B cell (primary cell): ENCODE measurements at regions not wholly inside any gene's neighbourhood (a gene's known extent, or its start where the extent isn't known, plus 50 kb on each side); places are given as distances from the start of the nearest gene placed in this dataset.

ENCODE experiments used
- ATAC-seq: fragments of 200-7000 bp; cut with Tn5 transposase; one replicate; pipeline ENCODE4 v1.10.0; 2021; ENCODE audit warnings: low read depth, mild to moderate bottlenecking, moderate number of reproducible peaks, moderate library complexity
- CTCF ChIA-PET: fragments of 350-600 bp; sonication (Branson Sonifier 250); formaldehyde crosslinking; loops from one replicate; lab custom pipeline; 2021; ENCODE audit warnings: antibody characterized with exemption, inconsistent platforms; lab: Charles Lee
- POLR2A ChIA-PET: fragments of 350-600 bp; sonication (Branson Sonifier 250); formaldehyde crosslinking; loops from one replicate; lab custom pipeline; 2021; ENCODE audit warnings: antibody characterized with exemption; lab: Charles Lee
- DNase-seq: peaks from one replicate; pipeline ENCODE4 v3.0.0; 2013
- H2AFZ ChIP-seq: 2 replicates; pipeline ENCODE4 v1.6.1; 2012; ENCODE audit warnings: mild to moderate bottlenecking, low read depth, low read length; ENCODE audit not compliant: insufficient read depth, poor library complexity, severe bottlenecking
- H3K27ac ChIP-seq, 2 donors: 1 replicate in 1 of 2; 2 replicates in 1 of 2; pipeline ENCODE4 v1.5.1; 2012 to 2013; ENCODE audit warnings: low read length in 2 of 2, mild to moderate bottlenecking in 2 of 2, moderate library complexity in 1 of 2
- H3K27me3 ChIP-seq, 4 experiments: fragments of 200-600 bp in 1 of 4; sonication (generic) in 1 of 4; replicated peaks in 1 of 4; 1 replicate in 2 of 4; 2 replicates in 2 of 4; pipeline versions ENCODE4 v1.6.1 to v1.7.0; 2013 to 2016; ENCODE audit warnings: low read length in 3 of 4, mild to moderate bottlenecking in 2 of 4, mixed read lengths in 1 of 4, moderate library complexity in 1 of 4; ENCODE audit not compliant: insufficient read depth in 4 of 4, control insufficient read depth in 3 of 4; ENCODE audit errors: control extremely low read depth in 1 of 4
- H3K36me3 ChIP-seq, 2 experiments: replicated peaks in 1 of 2; 1 replicate in 1 of 2; 2 replicates in 1 of 2; pipeline versions ENCODE4 v1.6.1 to v1.7.1; 2013; ENCODE audit warnings: low read length in 1 of 2; ENCODE audit not compliant: insufficient read depth in 2 of 2, control insufficient read depth in 1 of 2; ENCODE audit errors: control extremely low read depth in 1 of 2, extremely low read depth in 1 of 2
- H3K4me1 ChIP-seq, 2 donors: fragments of 200-600 bp in 1 of 2; sonication (generic) in 1 of 2; 1 replicate in 1 of 2; 2 replicates in 1 of 2; pipeline versions ENCODE4 v1.5.1 to v1.6.1; 2013 to 2017; ENCODE audit warnings: low read length in 2 of 2; ENCODE audit not compliant: control insufficient read depth in 2 of 2, insufficient read depth in 2 of 2
- H3K4me2 ChIP-seq: replicated peaks from 2 replicates; pipeline ENCODE3; 2012; ENCODE audit warnings: mild to moderate bottlenecking, low read depth, low read length; ENCODE audit not compliant: poor library complexity, severe bottlenecking
- H3K4me3 ChIP-seq, 5 experiments: fragments of 200-600 bp in 1 of 5; sonication (generic) in 1 of 5; 1 replicate in 3 of 5; 2 replicates in 2 of 5; pipeline versions ENCODE4 v1.5.1 to v1.7.0; 2011 to 2016; ENCODE audit warnings: low read length in 4 of 5, mild to moderate bottlenecking in 4 of 5, low read depth in 2 of 5, control low read depth in 1 of 5, moderate library complexity in 1 of 5; ENCODE audit not compliant: insufficient read depth in 1 of 5; ENCODE audit errors: control extremely low read depth in 1 of 5, extremely low read depth in 1 of 5
- H3K79me2 ChIP-seq: fragments of 200-600 bp; sonication (generic); one replicate; pipeline ENCODE4 v1.6.0; 2016; ENCODE audit warnings: low read length; ENCODE audit not compliant: control insufficient read depth, insufficient read depth
- H3K9ac ChIP-seq: fragments of 200-600 bp; sonication (generic); 2 replicates; pipeline ENCODE4 v1.6.1; 2017; ENCODE audit warnings: mild to moderate bottlenecking, low read length, moderate library complexity
- H3K9me3 ChIP-seq, 3 donors: one replicate each; pipeline versions ENCODE4 v1.6.1 to v1.7.1; 2013; ENCODE audit warnings: low read length in 2 of 3; ENCODE audit not compliant: control insufficient read depth in 2 of 3, insufficient read depth in 1 of 3; ENCODE audit errors: control extremely low read depth in 1 of 3
- H4K20me1 ChIP-seq: 2 replicates; pipeline ENCODE4 v1.6.0; 2012; ENCODE audit warnings: mild to moderate bottlenecking, low read length; ENCODE audit not compliant: insufficient read depth, control insufficient read depth, poor library complexity, severe bottlenecking
- H3K27ac Mint-ChIP-seq: one replicate; pipeline ENCODE4 v1.8.0; 2021; ENCODE audit warnings: mixed read lengths
- H3K27me3 Mint-ChIP-seq: one replicate; pipeline ENCODE4 v1.8.0; 2021; ENCODE audit warnings: mixed read lengths
- H3K4me1 Mint-ChIP-seq: one replicate; pipeline ENCODE4 v1.8.0; 2021; ENCODE audit warnings: mixed read lengths
- H3K4me3 Mint-ChIP-seq: one replicate; pipeline ENCODE4 v1.8.0; 2021; ENCODE audit warnings: mixed read lengths
- H3K9me3 Mint-ChIP-seq: one replicate; pipeline ENCODE4 v1.8.0; 2022; ENCODE audit warnings: mixed read lengths; ENCODE audit not compliant: insufficient read depth
- CTCF ChIP-seq: fragments of 200-600 bp; IDR thresholded peaks from one replicate; pipeline ENCODE4 v1.8.0; 2022; ENCODE audit warnings: antibody characterized with exemption, mild to moderate bottlenecking
- EZH2 ChIP-seq: IDR thresholded peaks from 2 replicates; pipeline ENCODE4 v1.6.1; 2012; ENCODE audit warnings: borderline replicate concordance, low read depth, mild to moderate bottlenecking, moderate library complexity, low read length; ENCODE audit not compliant: insufficient read depth, poor library complexity, severe bottlenecking
- WGBS: methylation state at CpG from one replicate; pipeline ENCODE4 v1.1.5; 2013; ENCODE audit warnings: missing lambda C conversion rate; ENCODE audit not compliant: insufficient coverage; 5-methylcytosine and 5-hydroxymethylcytosine counted together
- intact Hi-C: fragments of 100-400 bp; cut with micrococcal nuclease; formaldehyde crosslinking; loops from one replicate; pipeline ENCODE4 v1.10.0; 2022

- Histone ChIP-seq H3K27me3 (no peaks in the 10 kb centered on the region), H2AFZ (no peak overlapping the region), H3K4me2 (no peak overlapping the region), H3K4me1 (no peaks in the 10 kb centered on the region), H3K27ac (no peak overlapping the region), H3K9ac (no peak overlapping the region), H3K9me3 (no peaks in the 10 kb centered on the region), H3K36me3 (no peaks in the 10 kb centered on the region), H4K20me1 (no peaks in the 10 kb centered on the region), H3K4me3 (no peak overlapping the region), H3K79me2 (no peaks in the 10 kb centered on the region)
- ATAC-seq: no peak
- POLR2A ChIA-PET: no interaction called here
- TF ChIP-seq EZH2 (no peak), CTCF (no peak)
- Mint-ChIP-seq H3K9me3 (no peaks in the 10 kb centered on the region), H3K4me3 (no peak overlapping the region), H3K27me3 (no peaks in the 10 kb centered on the region), H3K27ac (no peak overlapping the region), H3K4me1 (no peaks in the 10 kb centered on the region)
- CTCF ChIA-PET: no interaction called here
- no peak for DNase-seq
- intact Hi-C loops: no loop called here
- no CpG with 5 or more reads among the region's 2 CpGs for whole genome bisulfite sequencing
Observed at GRCh38 chr2:4690913-4691312, 987.5 kb downstream of the DCDC2C start.

- ChIA-PET POLR2A (no interaction called here), CTCF (no interaction called here)
- H3K27me3 ChIP-seq: no peaks in the 10 kb centered on the region
- no peak for ATAC-seq
- no peaks in the 10 kb centered on the region for H3K4me1 ChIP-seq
- no peak for TF ChIP-seq EZH2
- TF ChIP-seq CTCF: no peak
- no peaks in the 10 kb centered on the region for H3K36me3 ChIP-seq
- no peak for DNase-seq
- intact Hi-C loops: no loop called here
- H3K79me2 ChIP-seq: no peaks in the 10 kb centered on the region
- no peak overlapping the region for H3K4me2 ChIP-seq
- no peak overlapping the region for H3K4me3 Mint-ChIP-seq
- H3K27ac Mint-ChIP-seq: no peak overlapping the region
- H3K9ac ChIP-seq: no peak overlapping the region
- no peaks in the 10 kb centered on the region for H3K9me3 ChIP-seq
- H3K9me3 Mint-ChIP-seq: no peaks in the 10 kb centered on the region
- no peak overlapping the region for H3K4me3 ChIP-seq
- WGBS: 40% methylated on average over 2 of the region's 9 CpGs
- H4K20me1 ChIP-seq: no peaks in the 10 kb centered on the region
- no peaks in the 10 kb centered on the region for H3K4me1 Mint-ChIP-seq
- no peak overlapping the region for H2AFZ ChIP-seq
- no peaks in the 10 kb centered on the region for H3K27me3 Mint-ChIP-seq
- no peak overlapping the region for H3K27ac ChIP-seq
Observed at GRCh38 chr2:4693266-4693665, 989.9 kb downstream of the DCDC2C start.
